ENCODE measurements at regions not wholly inside any gene's neighbourhood (a gene's known extent, or its start where the extent isn't known, plus 50 kb on each side); places are given as distances from the start of the nearest gene placed in this dataset.

GRCh38 chr3:177528306-177529070 is 331.2 kb upstream of the TBL1XR1 start:
- TF ChIP-seq CTCF (IDR thresholded peaks at IDR 0.05) = no peak
- TF ChIP-seq POLR2A (IDR thresholded peaks at IDR 0.05) = no peak

Measured in testis (tissue), 2 donors.